T follicular helper cell (primary cell): ENCODE measurements at regions not wholly inside any gene's neighbourhood (a gene's known extent, or its start where the extent isn't known, plus 50 kb on each side); places are given as distances from the start of the nearest gene placed in this dataset.
"Not testable (repeated sequence)": the region's sequence is repeated elsewhere in the genome, so short reads cannot be mapped to it uniquely, and the experiment has no call there.

Source experiments
- DNase-seq: peaks from one replicate; pipeline ENCODE4 v3.0.0-alpha.2; 2020; ENCODE audit warnings: low read depth

GRCh38 chr16:10314317-10314716 is 71.5 kb upstream of the ATF7IP2 start:
- DNase-seq = no peak

DNA sequence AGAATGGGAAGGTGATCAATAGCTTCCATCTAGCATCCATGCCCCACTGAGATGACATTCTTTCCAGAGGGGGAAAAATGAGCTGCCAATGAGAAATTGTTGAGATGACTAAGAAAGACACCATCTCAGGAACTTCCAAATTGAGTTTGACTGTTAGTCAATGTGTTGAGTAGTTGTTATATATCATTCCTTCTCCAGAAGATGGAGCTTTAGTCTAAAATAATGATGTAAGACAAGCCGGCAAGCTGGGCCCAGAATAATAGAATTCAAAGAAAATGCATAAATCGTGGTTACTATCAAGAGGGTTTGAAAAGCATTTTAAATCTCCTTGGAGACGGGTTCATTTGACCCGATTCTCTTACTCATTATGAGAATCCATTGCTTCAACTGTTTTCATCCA is 71.0 kb upstream of the ATF7IP2 start:
- no peak for DNase-seq

GRCh38 chr16:10317425-10318001 is 68.3 kb upstream of the ATF7IP2 start:
- DNase-seq = no peak

GRCh38 chr16:10318798-10319500 is 66.9 kb upstream of the ATF7IP2 start:
- DNase-seq = no peak

- no peak for DNase-seq
Measured at GRCh38 chr16:10321407-10322387, 64.2 kb upstream of the ATF7IP2 start.

DNA sequence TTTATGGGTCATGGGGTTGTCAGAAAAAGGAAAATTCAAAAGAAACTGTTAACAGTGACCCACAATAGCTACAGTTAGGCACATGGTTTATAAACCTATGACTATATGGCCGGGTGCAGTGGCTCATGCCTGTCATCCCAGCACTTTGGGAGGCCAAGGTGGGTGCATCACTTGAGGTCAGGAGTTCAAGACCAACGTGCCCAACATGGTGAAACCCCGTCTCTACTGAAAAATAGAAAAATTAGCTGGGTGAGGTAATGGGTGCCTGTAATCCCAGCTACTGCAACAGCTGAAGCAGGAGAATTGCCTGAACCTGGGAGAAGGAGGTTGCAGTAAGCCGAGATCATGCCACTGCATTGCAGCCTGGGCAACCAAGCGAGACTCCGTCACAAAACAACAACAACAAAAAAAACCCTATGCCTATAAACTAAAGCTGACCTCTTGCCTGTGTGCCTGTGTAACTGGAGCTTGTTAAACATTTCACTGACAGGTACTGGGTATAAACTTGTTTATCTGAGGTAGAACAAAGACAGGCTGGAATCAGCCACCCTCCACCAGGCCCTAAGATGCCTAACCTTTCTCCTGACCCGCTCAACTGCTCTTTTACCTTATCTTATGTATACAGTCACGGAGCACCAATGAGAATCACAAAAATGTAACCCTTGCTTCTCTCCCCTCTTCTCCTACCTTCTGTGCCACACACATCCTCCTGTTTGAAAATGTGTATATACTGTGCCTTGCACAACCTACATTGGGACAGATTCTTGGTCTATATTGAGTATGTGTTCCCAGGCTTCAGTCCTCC is 62.9 kb upstream of the ATF7IP2 start:
- DNase-seq = no peak

DNA sequence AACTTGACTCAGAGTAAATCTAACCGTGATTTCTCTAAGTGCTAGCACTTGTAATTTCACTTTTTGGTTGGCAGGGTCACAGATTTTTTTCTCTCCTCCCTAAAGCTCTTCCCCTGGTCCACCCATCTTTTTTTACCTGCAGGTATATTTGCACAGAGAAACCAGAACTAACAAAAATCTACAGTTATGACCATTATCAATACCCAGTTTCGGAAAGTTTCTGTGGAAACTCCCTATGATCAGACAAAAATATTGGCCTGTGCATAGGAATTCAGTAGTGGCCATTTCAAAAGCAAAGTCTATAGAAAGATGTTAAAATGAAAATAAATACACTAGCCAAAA is 62.4 kb upstream of the ATF7IP2 start:
- DNase-seq = no peak

DNA sequence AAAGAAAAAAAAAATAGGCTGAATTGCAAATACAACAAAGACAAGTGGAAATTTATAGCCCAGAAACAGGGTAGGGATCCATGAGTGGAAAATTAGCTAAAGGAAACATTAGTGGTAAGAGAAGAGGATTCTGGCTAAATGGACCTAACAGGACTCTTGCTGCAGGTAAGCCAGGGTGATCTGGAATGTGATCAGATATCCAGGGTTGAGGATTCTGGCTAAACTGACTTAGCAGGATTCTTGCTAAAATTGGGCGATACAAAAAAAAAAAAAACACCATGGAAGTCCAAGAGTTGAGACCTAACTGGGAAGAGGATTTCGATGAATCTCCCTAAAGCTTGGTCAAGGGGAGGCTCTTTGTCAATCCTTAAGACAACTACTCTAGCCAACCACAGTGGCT is 61.7 kb upstream of the ATF7IP2 start:
- DNase-seq = no peak

- no peak for DNase-seq
Measured at GRCh38 chr16:10325783-10326543, 59.9 kb upstream of the ATF7IP2 start.

- no peak for DNase-seq
Measured at GRCh38 chr16:10326647-10327046, 59.2 kb upstream of the ATF7IP2 start.

DNA sequence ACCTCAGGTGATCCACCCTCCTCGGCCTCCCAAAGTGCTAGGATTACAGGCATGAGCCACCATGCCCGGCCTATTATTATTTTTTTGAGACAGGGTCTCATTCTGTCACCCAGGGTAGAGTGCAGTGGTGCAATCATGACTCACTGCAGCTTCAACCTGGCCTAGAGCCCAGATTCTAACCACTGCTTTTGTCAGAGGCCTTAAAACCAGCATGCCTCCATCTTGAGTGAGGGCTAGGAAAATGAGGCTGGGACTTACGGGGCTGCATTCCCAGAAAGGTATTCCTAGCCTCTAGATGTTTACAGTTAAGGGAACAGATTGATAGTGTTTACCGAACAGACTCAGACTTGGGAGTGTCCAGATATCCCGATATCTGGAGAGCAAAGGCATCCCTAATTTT is 57.6 kb upstream of the ATF7IP2 start:
- not testable (repeated sequence) for DNase-seq

- no peak for DNase-seq
Measured at GRCh38 chr16:10332241-10332640, 53.6 kb upstream of the ATF7IP2 start.

GRCh38 chr16:10332775-10333174 is 53.1 kb upstream of the ATF7IP2 start:
- DNase-seq = no peak

DNA sequence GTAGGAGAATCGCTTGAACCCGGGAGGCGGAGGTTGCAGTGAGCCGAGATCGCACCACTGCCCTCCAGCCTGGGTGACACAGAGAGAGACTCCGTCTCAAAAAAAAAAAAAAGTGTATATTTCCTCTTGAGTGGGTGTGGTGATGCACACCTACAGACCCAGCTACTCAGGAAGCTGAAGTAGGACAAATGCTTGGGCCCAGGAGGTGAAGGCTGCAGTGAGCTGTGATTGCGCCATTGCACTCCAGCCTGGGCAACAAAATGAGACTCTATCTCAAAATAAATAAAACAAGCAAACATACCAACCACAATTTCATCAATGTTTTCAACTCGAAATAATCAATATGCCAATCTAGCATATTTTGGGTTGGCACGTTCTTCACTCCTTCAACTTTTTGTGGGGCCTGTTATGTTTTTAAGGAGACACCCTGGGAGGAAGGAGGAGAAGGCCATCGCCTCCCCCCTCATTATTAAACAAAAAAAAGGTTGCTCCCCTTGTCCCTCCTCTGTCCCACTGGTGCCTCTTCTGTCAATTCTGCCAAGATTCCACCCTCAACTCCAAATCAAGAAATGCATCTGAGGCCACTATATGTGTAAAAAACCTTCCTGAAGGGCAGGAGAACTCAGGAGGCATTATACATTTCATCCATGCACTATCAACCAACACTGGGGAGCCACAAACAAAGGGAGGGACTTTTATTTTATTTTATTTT is 52.4 kb upstream of the ATF7IP2 start:
- DNase-seq = no peak

DNA sequence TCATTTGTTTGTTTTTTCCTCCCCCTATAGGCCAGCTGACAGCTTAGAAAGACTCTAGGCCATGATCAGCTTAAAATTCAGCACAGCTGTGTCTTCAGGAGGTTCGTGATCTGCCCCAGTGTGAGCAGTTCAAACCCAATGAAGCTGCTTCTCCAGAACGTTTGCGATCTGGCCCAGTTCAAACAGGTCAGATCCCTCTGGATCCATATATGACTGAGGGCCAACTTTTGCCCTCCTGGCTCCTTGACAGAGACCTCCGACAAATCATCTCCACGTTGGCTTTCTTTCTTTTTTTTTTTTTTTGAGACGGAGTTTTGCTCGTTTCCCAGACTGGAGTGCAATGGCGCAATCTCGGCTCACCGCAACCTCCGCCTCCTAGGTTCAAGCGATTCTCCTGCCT is 50.2 kb upstream of the ATF7IP2 start:
- DNase-seq = no peak
